Neuron (in vitro differentiated cells): ENCODE measurements at regions not wholly inside any gene's neighbourhood (a gene's known extent, or its start where the extent isn't known, plus 50 kb on each side); places are given as distances from the start of the nearest gene placed in this dataset.

Experiments
- H2AFZ ChIP-seq: one replicate; pipeline ENCODE4 v1.6.1; 2013; ENCODE audit warnings: low read depth, mild to moderate bottlenecking, inconsistent platforms, low read length, moderate library complexity
- H3K27me3 ChIP-seq: one replicate; pipeline ENCODE4 v1.6.1; 2013; ENCODE audit warnings: low read length; ENCODE audit not compliant: insufficient read depth
- H3K36me3 ChIP-seq: one replicate; pipeline ENCODE4 v1.6.1; 2013; ENCODE audit warnings: low read length; ENCODE audit not compliant: insufficient read depth
- H3K4me1 ChIP-seq: one replicate; pipeline ENCODE4 v1.6.1; 2013; ENCODE audit warnings: low read length; ENCODE audit not compliant: insufficient read depth
- H3K4me3 ChIP-seq: 2 replicates; pipeline ENCODE4 v1.5.1; 2013; ENCODE audit warnings: mild to moderate bottlenecking, low read length, moderate library complexity
- H3K9me3 ChIP-seq: one replicate; pipeline ENCODE4 v1.6.1; 2013; ENCODE audit warnings: low read length

DNA sequence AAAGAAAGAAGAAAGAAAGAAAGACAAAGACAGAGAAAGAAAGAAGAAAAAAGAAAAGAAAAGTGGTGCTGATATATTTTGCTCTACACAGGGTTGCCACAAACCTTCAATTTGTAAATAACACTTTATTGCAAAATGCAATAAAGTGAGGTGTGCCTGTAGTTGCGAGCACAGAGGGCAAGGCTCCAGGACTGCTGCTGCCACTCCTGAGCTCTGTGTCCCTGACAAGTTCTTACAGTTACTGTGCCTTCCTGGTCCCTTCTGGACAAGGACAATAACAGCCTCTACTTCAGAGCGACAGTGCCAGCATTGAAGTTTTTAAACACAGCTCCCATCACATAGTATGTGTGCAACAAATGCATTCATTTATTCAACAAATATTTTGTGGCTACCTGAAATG is 148.1 kb downstream of the AXIN2 start:
- Histone ChIP-seq H3K4me3 (no peak overlapping the region), H3K9me3 (peaks cover 2% of the 10 kb centered on the region), H3K36me3 (no peaks in the 10 kb centered on the region), H2AFZ (no peak overlapping the region), H3K27me3 (no peaks in the 10 kb centered on the region), H3K4me1 (peaks cover 9% of the 10 kb centered on the region)

DNA sequence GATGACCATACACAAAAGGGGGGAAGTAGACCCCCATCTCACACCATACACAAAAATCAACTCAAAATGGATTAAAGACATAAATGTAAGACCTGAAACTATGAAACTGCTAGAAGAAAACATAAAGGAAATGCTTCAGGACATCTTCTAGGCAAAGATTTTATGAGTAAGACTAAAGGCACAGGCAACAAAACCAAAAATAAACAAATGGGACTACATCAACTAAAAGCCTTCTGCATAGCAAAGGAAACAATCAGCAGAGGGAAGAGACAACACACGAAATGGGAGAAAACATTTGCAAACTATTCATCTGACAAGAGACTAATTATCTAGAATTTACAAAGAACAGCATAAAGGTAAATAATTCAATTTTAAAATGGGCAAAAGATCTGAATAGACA is 152.1 kb downstream of the AXIN2 start:
- no peaks in the 10 kb centered on the region for H3K27me3 ChIP-seq
- H3K9me3 ChIP-seq, result peaks cover 2% of the 10 kb centered on the region
- peaks cover 13% of the 10 kb centered on the region for H3K4me1 ChIP-seq
- H3K36me3 ChIP-seq, result no peaks in the 10 kb centered on the region
- no peak overlapping the region for H2AFZ ChIP-seq
- H3K4me3 ChIP-seq, result no peak overlapping the region

DNA sequence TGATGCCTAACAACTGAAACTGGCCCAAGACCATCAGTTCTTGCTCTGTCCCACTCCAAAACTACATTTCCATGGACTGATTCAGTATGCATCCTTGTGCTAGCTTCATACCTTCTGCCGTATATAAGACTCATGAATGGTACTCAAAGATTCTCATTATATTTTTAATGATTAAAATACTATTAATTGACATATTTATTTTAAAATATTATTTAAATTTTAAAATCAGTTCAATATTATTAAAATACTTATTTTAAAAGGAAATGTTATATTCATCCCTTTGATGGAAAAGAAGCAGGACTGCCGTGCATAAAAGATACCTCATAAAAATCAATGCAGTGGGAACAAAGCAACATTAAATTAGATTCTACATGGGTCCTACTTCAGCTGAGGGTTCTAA is 153.4 kb downstream of the AXIN2 start:
- Histone ChIP-seq H3K9me3 (peaks cover 2% of the 10 kb centered on the region), H3K4me1 (peaks cover 15% of the 10 kb centered on the region), H3K4me3 (no peak overlapping the region), H2AFZ (no peak overlapping the region), H3K36me3 (no peaks in the 10 kb centered on the region), H3K27me3 (no peaks in the 10 kb centered on the region)

DNA sequence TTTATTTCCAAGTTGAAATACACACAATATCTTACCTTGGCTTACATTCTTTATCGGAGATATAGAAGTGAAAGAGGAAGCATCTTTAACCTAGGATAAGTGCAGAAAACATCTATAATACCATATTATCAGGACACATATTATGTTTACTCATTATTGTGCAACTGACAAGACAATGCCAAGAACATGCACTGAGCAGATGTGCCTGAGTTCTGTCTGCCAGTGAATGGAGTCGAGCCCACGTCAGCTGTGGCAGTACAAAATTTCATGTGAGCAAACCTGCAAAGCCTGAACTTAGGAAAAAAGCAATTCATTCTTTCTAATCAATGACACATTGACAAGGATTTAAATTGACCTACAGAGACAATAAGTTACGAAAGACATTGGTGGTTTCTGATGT is 154.4 kb downstream of the AXIN2 start:
- Histone ChIP-seq H3K9me3 (peaks cover 2% of the 10 kb centered on the region), H2AFZ (no peak overlapping the region), H3K27me3 (no peaks in the 10 kb centered on the region), H3K4me3 (no peak overlapping the region), H3K4me1 (peaks cover 26% of the 10 kb centered on the region), H3K36me3 (no peaks in the 10 kb centered on the region)

DNA sequence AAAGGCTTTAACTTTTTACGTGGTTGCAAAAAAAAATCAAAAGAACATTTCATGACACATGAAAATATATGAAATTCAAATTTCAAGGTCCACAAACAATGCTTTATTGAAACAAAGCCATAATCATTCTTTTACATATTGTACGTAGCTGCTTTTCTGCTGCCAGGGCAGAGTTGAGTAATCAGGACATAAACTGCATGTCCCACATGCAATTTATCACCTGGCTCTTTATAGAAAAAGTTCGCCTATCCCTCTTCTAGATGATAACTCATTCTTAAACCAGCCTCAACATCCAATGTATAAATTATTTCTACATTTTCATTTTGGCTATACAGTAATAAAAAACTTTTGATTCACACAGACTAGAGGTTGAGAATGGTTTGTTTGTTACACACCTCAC is 154.9 kb downstream of the AXIN2 start:
- H3K4me3 ChIP-seq, result no peak overlapping the region
- no peaks in the 10 kb centered on the region for H3K27me3 ChIP-seq
- peaks cover 2% of the 10 kb centered on the region for H3K9me3 ChIP-seq
- no peaks in the 10 kb centered on the region for H3K36me3 ChIP-seq
- H3K4me1 ChIP-seq, result peaks cover 28% of the 10 kb centered on the region
- H2AFZ ChIP-seq, result no peak overlapping the region

DNA sequence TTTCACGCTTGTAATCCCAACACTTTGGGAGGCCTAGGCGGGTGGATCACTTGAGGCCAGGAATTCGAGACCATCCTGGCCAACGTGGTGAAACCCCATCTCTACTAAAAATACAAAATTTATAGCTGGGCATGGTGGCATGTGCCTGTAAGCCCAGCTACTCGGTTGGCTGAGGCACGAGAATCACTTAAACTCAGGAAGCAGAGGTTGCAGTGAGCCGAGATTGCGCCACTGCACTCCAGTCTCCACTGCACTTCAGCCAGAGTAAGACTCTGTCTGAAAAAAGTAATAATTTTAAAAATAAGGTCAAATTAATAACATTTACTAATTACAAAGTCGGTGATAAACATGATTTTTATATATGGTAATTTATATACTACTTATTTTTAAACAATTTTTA is 155.9 kb downstream of the AXIN2 start:
- no peak overlapping the region for H3K4me3 ChIP-seq
- no peaks in the 10 kb centered on the region for H3K27me3 ChIP-seq
- peaks cover 29% of the 10 kb centered on the region for H3K4me1 ChIP-seq
- H3K9me3 ChIP-seq, result no peaks in the 10 kb centered on the region
- no peak overlapping the region for H2AFZ ChIP-seq
- no peaks in the 10 kb centered on the region for H3K36me3 ChIP-seq

DNA sequence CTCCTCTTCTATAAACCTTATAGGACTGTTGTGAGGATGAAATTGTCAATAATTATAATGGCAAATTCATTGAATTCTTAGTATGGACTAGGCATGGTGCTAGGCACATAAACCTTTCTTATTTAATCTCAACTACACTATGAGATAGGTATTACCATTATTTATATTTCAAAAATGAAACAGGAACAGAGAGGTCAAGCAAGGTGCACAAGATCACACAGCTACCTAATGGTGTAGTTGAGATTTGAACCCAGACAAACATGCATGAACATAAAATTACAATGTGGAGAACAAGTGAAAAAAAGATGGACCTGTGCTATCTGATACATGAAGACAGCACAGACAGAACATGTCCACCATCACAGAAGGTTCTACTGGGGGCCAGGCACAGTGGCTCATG is 156.7 kb downstream of the AXIN2 start:
- H3K4me3 ChIP-seq, result no peak overlapping the region
- H3K4me1 ChIP-seq, result peaks cover 29% of the 10 kb centered on the region
- no peak overlapping the region for H2AFZ ChIP-seq
- H3K36me3 ChIP-seq, result no peaks in the 10 kb centered on the region
- no peaks in the 10 kb centered on the region for H3K9me3 ChIP-seq
- no peaks in the 10 kb centered on the region for H3K27me3 ChIP-seq

DNA sequence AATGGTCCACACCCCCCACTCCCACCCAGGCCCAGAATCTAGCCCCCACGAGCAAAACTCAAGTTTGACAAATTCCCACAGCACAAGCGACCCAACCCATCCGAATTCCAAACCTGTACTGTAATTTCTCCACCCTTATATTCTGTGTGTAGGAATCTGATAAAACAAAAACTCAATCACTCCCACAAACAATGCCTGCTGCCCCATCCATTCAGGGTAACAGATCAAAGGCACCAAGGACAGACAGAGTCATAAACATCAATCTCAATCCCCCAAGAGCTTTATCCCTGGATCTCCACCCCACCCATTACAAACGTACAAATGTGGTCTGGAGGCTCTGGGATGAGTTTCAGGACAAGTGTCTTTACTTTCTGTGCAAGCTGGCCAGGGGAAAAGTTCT is 157.8 kb downstream of the AXIN2 start:
- Histone ChIP-seq H3K36me3 (no peaks in the 10 kb centered on the region), H2AFZ (no peak overlapping the region), H3K4me3 (no peak overlapping the region), H3K27me3 (no peaks in the 10 kb centered on the region), H3K4me1 (peaks cover 29% of the 10 kb centered on the region), H3K9me3 (no peaks in the 10 kb centered on the region)

DNA sequence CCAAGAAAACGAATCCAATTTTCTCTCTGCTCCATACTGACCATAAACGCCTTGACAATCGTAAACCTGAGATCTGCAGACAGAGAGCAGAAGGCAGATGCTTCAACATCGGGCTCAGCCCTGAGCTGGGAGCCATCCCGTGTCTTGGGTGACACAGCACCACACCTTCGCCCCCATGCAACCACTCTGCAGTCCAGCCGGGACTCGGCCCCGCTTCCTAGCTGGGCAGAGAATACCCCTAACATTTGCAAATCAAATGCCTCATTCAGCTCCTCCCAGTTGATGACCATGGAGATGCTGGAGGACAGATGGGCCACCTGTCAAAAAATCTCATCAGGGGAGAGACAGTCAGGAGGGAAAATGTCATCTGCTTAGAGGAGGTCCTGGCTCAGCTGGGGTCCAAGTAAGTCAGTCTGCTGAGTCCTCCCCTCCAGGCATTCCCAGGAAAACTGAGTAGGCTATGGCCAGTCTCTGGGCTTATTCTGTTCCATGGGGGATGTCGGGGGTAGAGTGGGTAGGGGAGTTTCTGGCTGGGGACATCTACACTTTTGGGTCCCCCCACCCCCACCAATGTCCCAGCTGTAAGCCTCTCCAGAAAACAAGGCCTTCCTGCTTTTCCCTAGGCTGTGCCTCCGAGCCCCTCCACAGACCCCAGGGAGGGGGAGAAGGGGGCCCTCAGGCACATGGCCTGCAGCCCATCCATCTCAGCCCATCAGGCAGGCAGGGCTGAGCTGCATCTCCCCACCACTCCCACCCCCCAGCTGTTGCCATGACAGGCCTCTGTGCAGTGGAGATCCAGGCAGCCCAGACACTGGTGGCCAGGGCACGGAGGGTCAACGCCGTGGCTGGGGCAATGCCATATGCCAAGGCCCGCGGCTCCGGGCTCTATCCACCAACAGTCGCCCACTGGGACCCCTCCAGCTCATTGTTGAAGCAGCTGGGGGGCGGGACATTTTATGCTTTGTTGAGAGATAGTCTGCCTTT is 158.6 kb downstream of the AXIN2 start:
- Histone ChIP-seq H3K4me1 (peaks cover 35% of the 10 kb centered on the region), H3K27me3 (no peaks in the 10 kb centered on the region), H3K9me3 (no peaks in the 10 kb centered on the region), H3K4me3 (no peak overlapping the region), H3K36me3 (no peaks in the 10 kb centered on the region), H2AFZ (no peak overlapping the region)

DNA sequence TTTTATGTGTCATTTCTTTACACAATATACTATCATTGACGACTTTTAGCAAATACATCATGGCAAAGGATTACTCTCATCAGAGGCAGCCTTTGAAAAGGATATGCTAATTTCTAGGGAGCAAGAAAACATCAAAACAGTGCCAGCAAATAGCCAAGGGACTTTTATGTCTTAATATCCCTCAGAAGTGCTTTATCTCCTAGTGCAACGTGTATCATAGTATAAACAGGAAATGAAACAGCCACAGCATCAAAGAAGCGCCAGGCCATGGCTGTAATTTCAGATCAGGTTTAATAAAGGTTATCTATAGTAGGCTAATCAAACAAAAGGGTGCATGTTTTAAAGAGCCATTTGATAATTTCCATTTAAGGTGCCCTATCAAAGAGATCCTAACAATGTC is 159.9 kb downstream of the AXIN2 start:
- Histone ChIP-seq H3K4me1 (peaks cover 34% of the 10 kb centered on the region), H2AFZ (no peak overlapping the region), H3K9me3 (no peaks in the 10 kb centered on the region)

DNA sequence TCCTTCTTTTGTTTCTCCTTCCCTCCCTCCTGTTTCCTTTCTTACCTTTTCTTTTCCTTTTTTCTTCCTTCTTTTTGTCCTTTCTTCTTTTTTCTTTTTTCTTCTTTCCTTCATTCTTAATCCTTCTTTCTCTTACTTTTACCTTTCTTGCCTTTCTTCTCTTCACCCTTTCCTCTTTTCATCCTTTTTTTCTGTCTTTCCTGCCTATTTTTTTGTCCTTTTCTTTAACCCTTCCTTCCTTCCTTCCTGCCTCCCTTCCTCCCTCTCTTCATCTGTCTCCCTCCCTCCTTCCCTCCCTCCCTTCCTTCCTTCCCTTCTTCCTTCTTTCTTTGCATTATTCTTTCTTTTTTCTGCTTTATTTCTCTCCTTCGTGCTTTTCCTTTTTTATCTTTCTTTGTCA is 160.7 kb downstream of the AXIN2 start:
- no peaks in the 10 kb centered on the region for H3K9me3 ChIP-seq

More for the DNA sequence above, 159.9 kb downstream of the AXIN2 start:
- Histone ChIP-seq H3K36me3 (no peaks in the 10 kb centered on the region), H3K27me3 (no peaks in the 10 kb centered on the region), H3K4me3 (no peak overlapping the region)

DNA sequence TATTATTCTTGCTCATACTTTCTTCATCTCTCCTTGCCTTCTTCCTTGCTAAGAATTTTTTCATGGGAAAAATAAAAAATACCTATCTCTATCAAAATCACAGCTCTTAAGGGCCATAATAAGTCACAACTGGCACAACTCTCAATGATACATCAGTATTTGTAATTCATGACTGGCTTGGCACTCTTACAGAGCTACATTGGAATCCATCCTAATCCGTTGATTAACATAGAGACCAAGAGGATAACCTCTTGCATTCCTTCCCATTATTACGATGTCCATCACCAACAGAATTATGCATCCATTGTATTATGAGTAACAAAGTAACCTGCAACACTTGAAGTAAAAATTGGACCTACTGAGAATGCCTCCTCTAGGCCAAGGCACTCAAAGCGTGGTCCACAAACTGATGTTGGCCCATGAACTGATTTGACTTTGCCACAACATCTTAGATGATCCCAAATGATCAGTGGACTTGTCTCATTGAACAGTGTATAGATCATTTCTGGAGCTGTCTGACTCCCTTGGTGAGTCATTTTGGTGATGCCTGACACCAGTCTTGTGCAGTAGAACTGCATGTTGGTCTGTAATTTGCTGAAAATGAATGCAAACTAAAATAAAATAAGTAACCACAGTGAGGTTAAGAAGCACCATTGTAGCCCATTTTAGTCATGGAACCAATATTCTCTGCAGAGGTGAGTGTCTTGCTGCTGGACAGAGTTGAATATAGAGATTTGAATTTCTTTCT is 163.2 kb downstream of the AXIN2 start:
- H3K27me3 ChIP-seq, result no peaks in the 10 kb centered on the region
- H3K4me3 ChIP-seq, result no peak overlapping the region
- H3K4me1 ChIP-seq, result peaks cover 33% of the 10 kb centered on the region
- H3K36me3 ChIP-seq, result no peaks in the 10 kb centered on the region
- no peaks in the 10 kb centered on the region for H3K9me3 ChIP-seq
- no peak overlapping the region for H2AFZ ChIP-seq

More for the DNA sequence above, 160.7 kb downstream of the AXIN2 start:
- H3K27me3 ChIP-seq, result no peaks in the 10 kb centered on the region
- H2AFZ ChIP-seq, result no peak overlapping the region
- H3K4me3 ChIP-seq, result no peak overlapping the region
- no peaks in the 10 kb centered on the region for H3K36me3 ChIP-seq
- H3K4me1 ChIP-seq, result peaks cover 34% of the 10 kb centered on the region

DNA sequence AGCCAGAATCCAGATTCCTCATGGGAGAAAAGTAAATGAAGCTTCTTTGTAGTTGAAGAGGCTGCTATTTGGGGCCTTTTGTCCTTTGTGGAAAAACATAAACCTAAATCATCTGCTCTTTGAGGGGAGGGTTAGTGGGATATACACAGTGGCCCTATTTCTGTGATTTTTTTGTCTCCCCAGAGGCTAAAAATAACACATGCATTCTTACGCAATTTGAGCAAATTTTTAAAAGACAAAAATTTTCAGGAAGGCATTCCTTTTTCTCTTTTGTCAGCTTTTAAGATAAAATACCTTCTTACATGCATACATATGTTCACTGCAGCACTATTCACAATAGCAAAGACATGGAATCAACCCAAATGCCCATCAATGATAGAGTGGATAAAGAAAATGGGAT is 165.5 kb downstream of the AXIN2 start:
- Histone ChIP-seq H2AFZ (no peak overlapping the region), H3K36me3 (no peaks in the 10 kb centered on the region), H3K9me3 (no peaks in the 10 kb centered on the region), H3K4me1 (peaks cover 20% of the 10 kb centered on the region), H3K4me3 (no peak overlapping the region), H3K27me3 (no peaks in the 10 kb centered on the region)
